H1 (cell line): ENCODE measurements at regions not wholly inside any gene's neighbourhood (a gene's known extent, or its start where the extent isn't known, plus 50 kb on each side); places are given as distances from the start of the nearest gene placed in this dataset.

Experiments used
- CTCF ChIA-PET: fragments of 300-600 bp; sonication (Branson Sonifier 250); formaldehyde crosslinking; loops from one replicate; lab custom pipeline; 2021; ENCODE audit not compliant: partially characterized antibody; lab: Charles Lee
- POLR2A ChIA-PET: fragments of 300-600 bp; sonication (Branson Sonifier 250); formaldehyde crosslinking; loops from one replicate; lab custom pipeline; 2021; ENCODE audit warnings: inconsistent platforms; ENCODE audit not compliant: partially characterized antibody; lab: Charles Lee
- DNase-seq, 2 experiments: peaks; one replicate each; pipeline versions ENCODE4 v3.0.0 to v3.0.0-alpha.2; 2010 to 2022; ENCODE audit warnings: low spot score in 2 of 2, low read depth in 1 of 2, mixed read lengths in 1 of 2
- FAIRE-seq: peaks from 2 replicates; lab custom pipeline; 2011; peaks lifted over from hg19 to GRCh38; lab: Jason Lieb, UNC
- H2AFZ ChIP-seq: 2 replicates; pipeline ENCODE4 v1.8.1; 2012; ENCODE audit warnings: low read length, inconsistent platforms
- H2AK5ac ChIP-seq: 2 replicates; pipeline ENCODE4 v1.6.1; 2013; ENCODE audit warnings: low read depth, low read length
- H2BK120ac ChIP-seq: replicated peaks from 2 replicates; pipeline ENCODE3; 2013; ENCODE audit warnings: low read depth, low read length, inconsistent platforms
- H2BK12ac ChIP-seq: 2 replicates; pipeline ENCODE4 v1.6.1; 2013; ENCODE audit warnings: low read depth, low read length
- H2BK15ac ChIP-seq: 2 replicates; pipeline ENCODE4 v1.6.1; 2013; ENCODE audit warnings: low read length
- H2BK20ac ChIP-seq: 2 replicates; pipeline ENCODE4 v1.6.1; 2013; ENCODE audit warnings: low read length
- H2BK5ac ChIP-seq: 2 replicates; pipeline ENCODE4 v1.6.1; 2013; ENCODE audit warnings: low read depth, low read length
- H3K14ac ChIP-seq: 2 replicates; pipeline ENCODE4 v1.6.1; 2013; ENCODE audit warnings: inconsistent platforms; ENCODE audit not compliant: insufficient read length
- H3K18ac ChIP-seq: 2 replicates; pipeline ENCODE4 v1.6.1; 2013; ENCODE audit warnings: low read length; ENCODE audit errors: extremely low read depth
- H3K23ac ChIP-seq: 2 replicates; pipeline ENCODE4 v1.6.1; 2013; ENCODE audit warnings: inconsistent platforms; ENCODE audit not compliant: insufficient read length
- H3K23me2 ChIP-seq: 2 replicates; pipeline ENCODE4 v1.6.1; 2013; ENCODE audit warnings: low read depth, low read length
- H3K27ac ChIP-seq: 2 replicates; pipeline ENCODE4 v1.6.1; 2011; ENCODE audit warnings: low read depth, low read length, inconsistent platforms
- H3K27me3 ChIP-seq, 4 experiments: replicated peaks in 1 of 4; 1 replicate in 1 of 4; 2 replicates in 3 of 4; pipeline versions ENCODE4 v1.6.1 to v1.8.1; 2011 to 2013; ENCODE audit warnings: low read length in 3 of 4, mild to moderate bottlenecking in 3 of 4, inconsistent platforms in 2 of 4, mixed read lengths in 2 of 4, moderate library complexity in 1 of 4; ENCODE audit not compliant: control insufficient read depth in 3 of 4, insufficient read depth in 3 of 4; ENCODE audit errors: extremely low read depth in 1 of 4
- H3K36me3 ChIP-seq, 4 experiments: 2 replicates each; pipeline versions ENCODE4 v1.6.1 to v1.8.1; 2011 to 2013; ENCODE audit warnings: mild to moderate bottlenecking in 4 of 4, low read length in 3 of 4, moderate library complexity in 2 of 4, control low read depth in 1 of 4, inconsistent platforms in 1 of 4; ENCODE audit not compliant: insufficient read depth in 4 of 4, control insufficient read depth in 2 of 4
- H3K4ac ChIP-seq: replicated peaks from 2 replicates; pipeline ENCODE3; 2013; ENCODE audit warnings: low read length, low read depth, mixed read lengths, inconsistent platforms; ENCODE audit not compliant: insufficient read length
- H3K4me1 ChIP-seq, 4 experiments: replicated peaks in 1 of 4; 1 replicate in 1 of 4; 2 replicates in 3 of 4; pipeline versions ENCODE4 v1.6.1 to v1.8.1; 2011 to 2013; ENCODE audit warnings: low read length in 3 of 4, inconsistent platforms in 2 of 4, mixed read lengths in 1 of 4; ENCODE audit not compliant: insufficient read depth in 4 of 4, control insufficient read depth in 3 of 4
- H3K4me2 ChIP-seq, 2 experiments: 2 replicates each; pipeline versions ENCODE4 v1.6.1 to v1.8.1; 2011 to 2013; ENCODE audit warnings: low read depth in 2 of 2, low read length in 2 of 2, control low read depth in 1 of 2, inconsistent platforms in 1 of 2, mild to moderate bottlenecking in 1 of 2; ENCODE audit not compliant: insufficient read depth in 1 of 2
- H3K4me3 ChIP-seq, 4 experiments: fragments of 200-600, 300-600 bp in 1 of 4; sonication (generic), shearing (Covaris generic), sonication (Bioruptor Twin) in 1 of 4; 2 replicates each; pipeline versions ENCODE4 v1.5.1 to v1.8.1; 2011 to 2016; ENCODE audit warnings: low read length in 4 of 4, low read depth in 3 of 4, control low read depth in 2 of 4, inconsistent platforms in 2 of 4, mild to moderate bottlenecking in 2 of 4, mixed read lengths in 1 of 4, moderate library complexity in 1 of 4; ENCODE audit not compliant: insufficient read depth in 2 of 4; ENCODE audit errors: extremely low read depth in 1 of 4
- H3K56ac ChIP-seq: replicated peaks from 2 replicates; pipeline ENCODE3; 2013; ENCODE audit warnings: low read depth, mild to moderate bottlenecking, mixed read lengths, low read length, inconsistent platforms; ENCODE audit not compliant: insufficient read length
- H3K79me1 ChIP-seq: 2 replicates; pipeline ENCODE4 v1.6.1; 2013; ENCODE audit warnings: low read depth, low read length, control low read depth
- H3K79me2 ChIP-seq, 2 experiments: 2 replicates each; pipeline versions ENCODE4 v1.6.1 to v1.8.1; 2012 to 2013; ENCODE audit warnings: low read length in 2 of 2, mild to moderate bottlenecking in 2 of 2, inconsistent platforms in 1 of 2; ENCODE audit not compliant: insufficient read depth in 2 of 2, control insufficient read depth in 1 of 2
- H3K9ac ChIP-seq, 4 experiments: replicated peaks in 1 of 4; 1 replicate in 1 of 4; 2 replicates in 3 of 4; pipeline versions ENCODE4 v1.6.1 to v1.8.1; 2011 to 2013; ENCODE audit warnings: low read depth in 3 of 4, low read length in 3 of 4, control low read depth in 2 of 4, mild to moderate bottlenecking in 2 of 4, moderate library complexity in 2 of 4, inconsistent platforms in 1 of 4; ENCODE audit errors: extremely low read depth in 1 of 4
- H3K9me3 ChIP-seq, 2 experiments: 2 replicates each; pipeline versions ENCODE4 v1.6.1 to v1.8.1; 2012 to 2013; ENCODE audit warnings: mild to moderate bottlenecking in 2 of 2, moderate library complexity in 2 of 2, control low read depth in 1 of 2, inconsistent platforms in 1 of 2, low read depth in 1 of 2, low read length in 1 of 2, mixed read lengths in 1 of 2; ENCODE audit not compliant: insufficient read depth in 2 of 2
- H4K20me1 ChIP-seq, 2 experiments: replicated peaks in 1 of 2; 2 replicates each; pipeline versions ENCODE3 to v1.8.1; 2011 to 2013; ENCODE audit warnings: inconsistent platforms in 2 of 2, low read length in 2 of 2, mild to moderate bottlenecking in 1 of 2; ENCODE audit not compliant: insufficient read depth in 2 of 2, control insufficient read depth in 1 of 2
- H4K5ac ChIP-seq: 2 replicates; pipeline ENCODE4 v1.6.1; 2013; ENCODE audit warnings: low read length, low read depth, mixed read lengths, inconsistent platforms; ENCODE audit not compliant: insufficient read length
- H4K8ac ChIP-seq: 2 replicates; pipeline ENCODE4 v1.8.0; 2013; ENCODE audit warnings: mild to moderate bottlenecking, moderate library complexity, low read length, inconsistent platforms; ENCODE audit not compliant: insufficient read depth; ENCODE audit errors: extremely low read depth
- H4K91ac ChIP-seq: replicated peaks from 2 replicates; pipeline ENCODE3; 2013; ENCODE audit warnings: low read length, mixed read lengths, inconsistent platforms; ENCODE audit not compliant: insufficient read length
- CBX5 ChIP-seq: fragments of 300-800, 300-1000 bp; sonication (generic); IDR thresholded peaks from 2 replicates; pipeline ENCODE4 v1.7.1; 2016; ENCODE audit warnings: antibody characterized with exemption, low read length, low read depth
- CHD1 ChIP-seq: IDR thresholded peaks from 2 replicates; pipeline ENCODE4 v1.6.1; 2012; ENCODE audit warnings: low read depth, low read length, improper control_type of control experiment
- POLR2AphosphoS5 ChIP-seq: IDR thresholded peaks from 2 replicates; pipeline ENCODE4 v1.6.1; 2011; ENCODE audit warnings: low read depth, low read length
- SIRT6 ChIP-seq: IDR thresholded peaks from one replicate; pipeline ENCODE4 v1.7.1; 2012; ENCODE audit warnings: low read length, inconsistent platforms
- SP1 ChIP-seq: IDR thresholded peaks from 2 replicates; pipeline ENCODE4 v1.6.1; 2011; ENCODE audit warnings: low read depth, low read length
- WGBS, 2 experiments: shearing (Covaris generic) in 1 of 2; methylation state at CpG; one replicate each; pipeline versions ENCODE4 v1.1.6 to v1.1.7; 2013 to 2015; ENCODE audit warnings: low lambda C conversion rate in 2 of 2, mixed read lengths in 2 of 2, inconsistent platforms in 1 of 2, low coverage in 1 of 2, missing lambda C conversion rate in 1 of 2; ENCODE audit not compliant: insufficient replicate concordance in 2 of 2, insufficient coverage in 1 of 2, insufficient read length in 1 of 2; ENCODE audit errors: extremely low coverage in 1 of 2, missing lambda C conversion rate in 1 of 2; 5-methylcytosine and 5-hydroxymethylcytosine counted together

- H3K4me1 ChIP-seq = no peaks in the 10 kb centered on the region
- no peak for DNase-seq
- H2BK15ac ChIP-seq = no peak overlapping the region
- H2BK12ac ChIP-seq = no peak overlapping the region
- TF ChIP-seq SIRT6 (no peak), CBX5 (no peak), SP1 (no peak), POLR2AphosphoS5 (no peak), CHD1 (no peak)
- no peak overlapping the region for H3K18ac ChIP-seq
- WGBS, 2 experiments = 93% methylated on average over 6 of the region's 6 CpGs; no CpG with 5 or more reads in 1 of the 2 experiments
- no peak overlapping the region for H4K91ac ChIP-seq
- H2BK120ac ChIP-seq = no peak overlapping the region
- no peak overlapping the region for H3K14ac ChIP-seq
- H3K4me2 ChIP-seq = no peak overlapping the region
- CTCF ChIA-PET = no interaction called here
- no peak overlapping the region for H4K8ac ChIP-seq
- H4K20me1 ChIP-seq = no peaks in the 10 kb centered on the region
- no peak overlapping the region for H2AFZ ChIP-seq
- H3K27me3 ChIP-seq = no peaks in the 10 kb centered on the region
- no peak overlapping the region for H3K4me3 ChIP-seq
- H4K5ac ChIP-seq = no peak overlapping the region
- no peak overlapping the region for H2BK20ac ChIP-seq
- H3K79me2 ChIP-seq = peaks cover 0 to 45% of the 10 kb centered on the region in 2 experiments; a peak in 2 of 4 replicates
- no peak overlapping the region for H3K9ac ChIP-seq
- no peaks in the 10 kb centered on the region; a peak in 1 of 8 replicates for H3K36me3 ChIP-seq
- no peak for FAIRE-seq
- H3K23ac ChIP-seq = no peak overlapping the region
- H3K56ac ChIP-seq = no peak overlapping the region
- no peak overlapping the region for H2BK5ac ChIP-seq
- no peak overlapping the region for H3K4ac ChIP-seq
- no peak overlapping the region for H3K27ac ChIP-seq
- POLR2A ChIA-PET = no interaction called here
- no peak overlapping the region for H2AK5ac ChIP-seq
- H3K9me3 ChIP-seq = peaks cover 0 to 9% of the 10 kb centered on the region in 2 experiments; a peak in 1 of 4 replicates
- no peaks in the 10 kb centered on the region for H3K23me2 ChIP-seq
- H3K79me1 ChIP-seq = no peaks in the 10 kb centered on the region
Measured at GRCh38 chr14:71454513-71455332, 477.5 kb upstream of the RGS6 start.
